Suppressor macrophage treated with lipopolysaccharide for 4 hours (primary cell): ENCODE measurements at regions not wholly inside any gene's neighbourhood (a gene's known extent, or its start where the extent isn't known, plus 50 kb on each side); places are given as distances from the start of the nearest gene placed in this dataset.
"Not testable (repeated sequence)": the region's sequence is repeated elsewhere in the genome, so short reads cannot be mapped to it uniquely, and the experiment has no call there.

Source experiments
- DNase-seq: peaks from one replicate; pipeline ENCODE4 v3.0.0-alpha.2; 2020

DNA sequence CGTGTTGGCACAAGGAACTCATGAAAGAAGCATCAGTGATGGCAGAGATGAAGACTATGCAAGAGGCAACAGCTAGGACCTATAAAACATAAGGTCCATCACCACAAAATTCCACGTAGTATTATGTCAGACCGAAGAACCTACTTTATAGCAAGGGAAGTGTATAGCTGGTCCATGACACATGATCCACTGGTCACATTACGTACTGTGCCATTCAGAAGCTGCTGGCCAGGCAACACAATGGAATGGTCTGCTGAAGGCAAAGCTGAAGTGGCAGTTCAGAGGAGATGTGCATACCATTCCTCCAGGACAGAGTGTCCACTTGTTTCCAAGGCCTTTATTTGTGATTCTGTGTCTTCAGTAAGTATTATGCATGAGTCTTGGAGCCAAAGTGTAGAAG, 215.5 kb upstream of the UGT8 start:
- DNase-seq, result no peak

DNA sequence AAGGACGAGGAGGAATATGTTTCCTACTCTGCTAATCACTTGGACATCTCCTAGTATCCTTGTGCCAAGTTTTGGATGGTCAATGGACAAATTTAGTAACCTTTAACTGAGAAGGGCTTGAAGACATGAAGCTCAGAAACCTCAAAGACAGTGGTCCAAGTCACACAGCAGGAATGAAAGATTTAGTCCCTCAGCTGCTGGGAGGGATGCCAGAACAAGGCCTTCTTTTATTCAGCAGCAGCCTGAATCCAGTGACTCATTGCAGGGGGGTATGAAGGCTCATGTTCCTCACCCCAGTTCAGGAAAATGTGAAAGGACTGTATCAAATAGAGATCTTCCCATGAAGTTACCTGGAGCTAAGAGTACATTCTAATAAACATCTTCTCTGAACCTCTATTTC, 214.9 kb upstream of the UGT8 start:
- DNase-seq, result no peak

DNA sequence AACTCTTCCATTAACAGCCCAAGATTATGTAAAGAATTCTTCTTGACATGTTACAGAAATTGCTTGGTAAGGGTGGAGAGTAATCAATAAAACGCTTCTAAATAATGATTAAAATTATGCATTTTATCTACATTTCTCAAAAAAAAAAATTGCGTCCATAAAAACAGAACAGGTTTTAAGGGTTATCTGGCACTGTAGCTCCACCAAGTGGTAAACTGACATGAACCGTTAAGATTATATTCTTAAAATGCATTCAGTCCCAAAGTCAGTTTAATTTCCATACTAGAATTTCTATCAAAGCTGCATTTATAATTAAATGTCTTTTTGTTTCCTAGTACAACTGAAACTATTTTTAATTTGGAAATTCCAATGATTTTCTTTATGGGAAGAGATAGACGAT, 214.0 kb upstream of the UGT8 start:
- DNase-seq, result peak; percentile 11

DNA sequence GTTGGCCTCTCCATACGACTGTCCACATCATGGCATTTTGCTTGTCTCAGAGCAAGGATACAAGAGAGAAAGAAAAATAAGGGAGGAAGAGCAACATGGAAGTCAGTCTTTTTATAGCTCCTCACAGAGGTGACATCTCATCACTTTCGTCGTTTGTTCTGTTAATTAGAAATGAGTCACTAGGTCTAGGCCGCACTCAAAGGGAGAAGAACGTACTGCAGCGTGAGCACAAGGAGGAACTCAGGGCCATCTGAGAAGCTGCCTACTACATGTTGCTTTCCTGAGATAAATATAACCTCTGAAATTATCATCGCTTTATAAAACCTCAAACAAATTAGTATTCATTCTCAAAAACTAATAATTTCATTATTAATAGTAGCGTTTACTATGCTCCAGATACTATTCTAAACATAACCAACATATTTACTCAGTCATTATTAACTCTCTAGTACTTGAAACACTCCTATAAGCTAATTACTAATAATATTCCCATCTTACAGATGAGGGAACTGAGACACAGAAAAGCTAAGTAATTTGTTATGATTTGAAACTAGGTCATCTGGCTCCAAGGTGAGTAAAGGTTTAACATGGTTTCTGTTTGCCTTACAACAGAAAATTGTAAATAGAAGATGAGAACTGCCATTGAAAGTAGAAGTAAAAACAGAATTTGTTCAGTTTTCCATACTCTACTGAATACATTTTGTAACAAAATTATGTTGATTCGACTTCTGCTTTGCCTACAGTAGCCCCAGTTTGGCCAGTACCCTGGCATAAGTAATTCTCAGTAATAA, 213.2 kb upstream of the UGT8 start:
- no peak for DNase-seq

DNA sequence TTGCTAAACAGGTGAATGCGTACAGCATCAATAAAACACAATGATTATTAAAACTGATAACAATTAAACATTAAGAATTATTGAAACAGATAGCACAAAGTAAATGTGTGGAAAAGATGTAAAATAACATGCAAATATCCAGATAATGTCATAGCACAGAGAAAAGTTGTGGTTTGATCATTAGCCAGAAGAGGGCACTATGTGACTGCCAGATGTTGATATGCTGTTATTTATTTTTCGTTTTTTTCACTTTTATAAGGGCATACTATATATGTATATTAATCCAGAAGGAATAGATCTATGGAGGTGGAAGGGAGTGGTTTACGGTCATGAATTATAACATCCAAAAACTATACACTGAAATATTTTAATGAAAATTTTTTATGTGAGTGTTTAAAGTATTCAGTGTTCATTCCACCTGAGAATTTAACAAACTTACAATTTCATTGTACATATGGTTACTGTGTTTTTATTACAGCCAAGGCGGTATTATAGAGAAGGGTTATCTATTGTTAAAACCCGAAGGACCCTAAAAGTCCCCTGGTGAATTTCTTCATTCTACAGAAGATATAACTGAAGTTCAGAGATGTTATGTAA, 211.9 kb upstream of the UGT8 start:
- DNase-seq, result peak; percentile 32

DNA sequence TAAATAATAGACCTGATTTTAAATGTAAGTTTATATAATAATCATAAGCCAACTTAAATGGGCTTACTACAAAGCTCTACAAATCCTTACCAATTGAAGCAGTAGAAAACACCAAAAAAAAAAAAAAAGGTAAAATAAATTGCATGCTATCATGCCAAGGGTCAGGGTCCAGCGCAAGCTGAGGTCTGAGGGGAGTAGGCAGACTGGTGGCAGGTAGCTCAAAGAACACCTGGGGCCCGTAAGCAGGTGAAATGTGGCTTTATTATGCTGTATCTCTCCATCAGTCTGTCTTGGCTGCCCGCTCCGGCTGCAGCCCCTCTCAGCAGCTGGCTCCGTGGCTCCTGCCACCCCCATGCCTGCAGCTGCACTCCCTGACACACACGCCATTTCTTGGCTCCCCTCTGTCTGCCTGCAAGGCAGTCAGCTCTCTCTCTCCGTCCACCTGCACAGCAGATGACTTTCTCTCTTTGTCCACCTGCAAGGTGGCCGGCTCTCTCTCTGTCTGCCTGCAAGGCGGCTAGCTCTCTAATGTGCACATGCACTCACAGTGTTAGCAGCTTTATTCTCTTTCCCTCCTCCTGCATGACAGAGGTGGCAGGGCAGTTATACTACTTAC, 209.4 kb upstream of the UGT8 start:
- DNase-seq, result no peak

DNA sequence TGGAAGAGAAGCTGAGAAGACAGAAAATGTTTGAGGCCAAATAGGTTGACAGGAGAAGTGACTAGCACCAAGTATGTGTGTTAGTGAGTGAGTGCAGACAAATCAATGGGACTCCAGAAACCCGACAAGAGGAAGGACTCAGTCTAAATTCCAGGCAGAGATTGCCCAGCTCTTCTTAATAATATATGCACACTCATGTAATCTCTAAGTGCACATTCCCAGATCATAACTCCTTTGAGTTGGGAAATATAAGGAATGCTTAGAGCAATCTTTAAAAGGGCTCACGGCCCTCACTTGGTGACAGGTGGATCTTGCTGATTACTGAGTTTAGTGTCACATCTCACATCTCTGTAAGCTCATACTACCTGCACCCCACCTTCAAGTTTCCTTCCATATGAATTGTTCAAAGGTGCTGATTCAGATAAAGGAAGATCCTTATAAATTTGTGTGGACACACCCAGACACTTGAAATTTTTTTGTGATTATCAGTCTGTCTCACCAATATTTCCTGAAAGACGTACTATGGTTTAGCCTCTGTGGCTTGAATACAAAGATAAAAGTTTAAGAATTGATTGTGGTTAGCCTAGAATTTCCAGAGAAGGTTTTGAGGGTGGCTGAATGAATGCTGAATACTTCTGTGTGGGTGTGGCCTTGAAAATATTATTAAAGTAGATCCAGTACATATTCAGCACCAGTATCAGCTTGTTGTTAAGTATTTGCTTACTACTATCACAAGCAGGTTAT, 205.1 kb upstream of the UGT8 start:
- no peak for DNase-seq

DNA sequence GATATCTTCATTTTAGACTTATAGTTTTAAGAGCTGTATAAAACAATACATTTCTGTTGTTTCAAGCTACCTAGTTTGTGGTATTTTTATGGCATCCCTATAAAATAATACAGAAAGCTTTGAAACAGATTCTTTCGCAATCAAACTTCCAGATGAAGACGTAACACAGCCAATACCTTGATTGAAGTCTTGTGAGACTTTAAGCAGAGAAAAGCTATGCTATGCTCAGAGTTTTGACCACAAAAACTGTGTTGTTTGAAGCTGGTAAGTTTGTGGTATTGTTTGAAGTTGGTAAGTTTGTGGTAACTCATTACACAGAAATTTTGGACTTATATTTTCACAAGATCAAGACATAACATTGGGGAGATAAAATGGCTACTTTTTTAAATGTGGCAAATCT, 201.8 kb upstream of the UGT8 start:
- no peak for DNase-seq

DNA sequence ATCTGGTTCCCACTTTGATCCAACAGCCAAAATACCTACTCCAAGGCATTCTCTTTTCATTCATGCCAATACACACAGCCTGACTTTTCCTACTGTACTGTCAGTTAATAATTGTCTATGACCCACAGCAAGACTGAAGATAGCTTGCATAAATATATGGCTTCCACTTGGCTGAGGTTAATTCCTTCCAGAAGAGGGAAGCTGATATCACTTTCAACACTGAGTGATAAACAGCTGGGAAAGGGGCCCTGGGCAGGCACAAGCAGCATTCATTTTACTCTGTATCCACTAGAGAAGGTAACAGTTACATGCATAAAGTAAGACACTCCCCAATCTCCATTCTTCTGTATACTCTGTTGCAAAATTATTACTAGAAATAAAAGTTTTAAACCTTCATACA, 200.2 kb upstream of the UGT8 start:
- no peak for DNase-seq

DNA sequence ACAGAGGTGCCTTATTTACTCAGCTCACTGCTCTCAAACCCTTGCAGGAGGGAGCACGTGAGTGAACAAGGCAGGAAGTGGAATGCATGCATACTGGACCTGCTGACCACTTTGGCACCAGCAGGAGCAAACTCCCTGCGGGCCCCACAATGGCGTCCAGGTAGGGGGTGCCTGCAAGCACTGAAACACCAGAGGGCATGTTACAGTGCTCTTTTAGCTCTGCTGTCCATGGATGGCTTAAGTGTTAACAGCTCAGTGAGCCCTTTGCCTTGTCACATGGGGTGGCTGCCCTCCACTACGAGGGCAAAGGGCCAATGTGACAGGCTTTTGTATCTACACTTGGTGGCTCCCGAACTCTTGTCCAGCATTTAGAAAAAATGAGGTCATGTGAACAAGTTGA, 199.5 kb upstream of the UGT8 start:
- no peak for DNase-seq

DNA sequence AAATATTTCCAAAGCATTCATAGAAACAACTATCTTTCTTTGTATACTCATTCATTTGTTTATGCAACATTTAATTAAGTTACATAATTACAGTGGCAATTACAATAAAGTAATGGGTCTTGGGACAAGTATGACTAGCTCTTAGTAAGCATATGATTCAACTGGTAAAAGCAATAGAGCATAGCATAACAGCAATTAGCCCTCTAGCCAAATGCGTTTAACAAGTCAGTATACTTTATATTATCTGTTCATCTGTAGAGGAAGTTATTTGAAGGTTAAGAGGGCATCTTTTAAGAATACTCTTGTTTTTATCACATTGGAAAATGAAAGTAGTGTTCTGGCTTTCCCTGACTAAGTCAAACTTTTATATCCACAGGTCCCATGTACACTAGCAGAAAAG, 198.1 kb upstream of the UGT8 start:
- DNase-seq, result no peak

DNA sequence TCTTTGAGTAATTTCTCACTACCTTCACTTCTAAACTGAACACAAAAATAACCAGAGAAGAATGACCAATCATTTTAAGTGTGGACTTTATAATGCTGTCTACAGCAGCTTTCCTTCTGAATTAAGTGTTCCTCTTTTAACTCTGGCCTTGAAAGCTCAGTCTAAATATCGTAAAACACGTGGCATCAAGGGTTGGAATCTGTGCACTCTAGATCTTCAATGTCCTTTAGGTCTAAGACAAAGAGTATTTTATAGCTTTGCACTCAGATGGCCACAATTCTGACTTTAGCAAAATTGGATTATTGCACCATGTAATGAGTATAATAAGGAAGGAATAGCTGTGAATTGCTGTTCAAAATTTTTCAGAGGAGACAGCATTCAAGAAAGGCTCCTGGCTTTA, 197.1 kb upstream of the UGT8 start:
- no peak for DNase-seq

DNA sequence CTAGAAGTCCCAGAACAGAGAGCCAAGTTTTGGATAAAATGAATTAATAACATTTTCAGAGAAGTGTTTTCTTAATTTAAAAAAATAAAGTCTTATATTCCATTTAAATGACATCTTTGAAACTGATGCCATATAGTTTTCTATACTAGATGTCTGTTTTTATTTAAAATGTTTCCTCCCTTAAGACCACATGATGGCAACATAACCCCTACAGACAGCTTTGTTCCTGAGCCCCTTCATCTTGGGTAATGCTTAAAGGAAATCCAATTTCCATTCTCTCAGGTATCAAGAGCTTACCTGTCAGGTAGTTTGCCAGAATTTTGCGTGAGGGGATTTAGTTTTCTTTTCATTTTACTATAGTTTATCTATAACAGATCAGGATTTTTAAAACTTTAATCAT, 181.4 kb upstream of the UGT8 start:
- no peak for DNase-seq

DNA sequence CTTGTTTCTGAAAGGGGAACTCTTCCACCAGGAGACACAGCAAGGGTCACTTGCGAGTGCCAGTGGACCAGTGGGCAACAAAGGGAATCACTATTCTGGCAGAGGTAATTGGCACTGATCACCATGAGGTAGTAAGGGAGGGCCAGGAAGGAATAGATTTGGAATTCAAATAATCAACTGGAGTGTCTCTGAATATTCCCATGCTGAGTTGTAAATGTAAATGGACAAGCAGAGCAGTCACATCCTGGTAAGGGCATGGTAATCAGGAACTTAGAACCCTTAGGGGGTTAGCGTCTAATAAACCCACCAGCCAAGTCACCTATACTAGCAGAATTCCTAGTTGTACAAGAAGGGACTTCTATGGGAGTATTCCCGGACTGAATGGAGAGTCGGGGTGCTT, 178.5 kb upstream of the UGT8 start:
- no peak for DNase-seq

DNA sequence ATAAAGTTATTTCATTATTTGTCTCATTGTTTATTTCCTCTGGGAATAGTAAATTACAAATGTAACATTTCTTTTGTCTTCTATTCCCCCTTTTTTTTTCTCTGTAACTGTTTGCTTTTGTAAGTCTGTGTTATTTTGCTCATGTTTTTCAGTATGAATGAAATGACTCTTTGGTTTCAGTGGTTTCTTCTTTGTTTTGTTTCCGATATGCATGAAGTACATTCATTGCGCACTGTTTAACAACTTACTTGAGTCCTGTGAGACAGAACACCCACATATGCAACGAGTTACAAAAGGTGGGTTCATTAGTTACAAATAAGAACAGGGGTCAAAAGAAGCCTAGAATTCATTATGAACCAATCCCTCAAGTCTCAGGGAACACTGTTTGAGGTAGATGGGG, 175.0 kb upstream of the UGT8 start:
- no peak for DNase-seq

DNA sequence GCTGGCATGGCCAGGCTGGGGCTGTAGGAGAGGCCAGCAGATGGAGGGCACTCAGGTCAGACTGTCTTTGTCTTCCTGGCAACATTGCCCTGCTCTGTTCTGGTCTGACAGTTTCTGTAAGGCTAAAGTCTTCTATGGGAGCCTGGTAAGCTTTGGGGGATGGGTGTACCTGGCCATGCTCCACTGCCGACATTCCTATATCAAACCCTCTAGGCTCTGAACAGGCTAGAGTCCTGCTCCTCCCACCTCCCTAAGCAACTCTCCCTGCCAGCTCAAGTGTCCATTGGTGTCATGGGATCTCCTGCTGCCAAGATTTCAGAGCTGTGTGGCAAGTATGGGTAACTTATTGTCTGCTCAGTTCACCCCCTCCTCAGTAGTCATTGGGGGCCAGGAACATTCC, 163.5 kb upstream of the UGT8 start:
- DNase-seq, result no peak

DNA sequence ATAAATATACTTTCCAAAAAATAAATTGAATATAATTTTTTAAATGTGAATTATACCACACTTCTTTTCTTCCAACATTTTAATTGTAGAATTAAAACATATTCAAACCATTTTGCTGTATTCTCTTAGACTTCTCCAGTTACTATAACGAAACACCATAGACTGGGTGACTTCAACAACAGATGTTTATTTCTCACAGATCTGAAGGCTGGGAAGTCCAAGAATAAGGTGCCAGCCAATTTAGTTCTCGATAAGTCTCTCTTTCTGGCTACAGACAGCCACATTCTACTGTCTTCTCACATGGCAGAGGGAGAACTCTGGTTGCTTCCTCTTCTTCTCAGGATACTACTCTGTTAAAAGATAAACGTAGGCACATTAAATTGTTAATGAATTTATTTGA, 155.8 kb upstream of the UGT8 start:
- DNase-seq, result no peak

DNA sequence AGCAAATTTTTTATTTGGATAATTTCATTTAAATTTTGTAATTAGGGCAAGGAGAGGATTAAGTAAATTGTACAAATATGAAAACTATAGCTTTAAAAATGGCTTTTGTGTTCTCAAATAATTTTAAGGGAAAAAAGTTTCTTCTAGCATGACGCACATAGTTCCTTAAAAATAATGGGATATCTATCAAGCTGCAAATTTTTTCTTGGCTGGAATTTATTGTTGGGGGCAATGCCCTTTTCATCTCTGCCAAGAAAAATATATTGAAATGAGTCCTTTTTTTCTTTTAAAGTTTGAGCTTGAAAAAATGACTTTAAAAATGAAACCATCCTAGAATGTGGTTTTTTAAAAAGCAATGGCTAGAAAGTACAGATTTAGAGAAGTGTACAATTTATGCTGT, 154.4 kb upstream of the UGT8 start:
- no peak for DNase-seq

DNA sequence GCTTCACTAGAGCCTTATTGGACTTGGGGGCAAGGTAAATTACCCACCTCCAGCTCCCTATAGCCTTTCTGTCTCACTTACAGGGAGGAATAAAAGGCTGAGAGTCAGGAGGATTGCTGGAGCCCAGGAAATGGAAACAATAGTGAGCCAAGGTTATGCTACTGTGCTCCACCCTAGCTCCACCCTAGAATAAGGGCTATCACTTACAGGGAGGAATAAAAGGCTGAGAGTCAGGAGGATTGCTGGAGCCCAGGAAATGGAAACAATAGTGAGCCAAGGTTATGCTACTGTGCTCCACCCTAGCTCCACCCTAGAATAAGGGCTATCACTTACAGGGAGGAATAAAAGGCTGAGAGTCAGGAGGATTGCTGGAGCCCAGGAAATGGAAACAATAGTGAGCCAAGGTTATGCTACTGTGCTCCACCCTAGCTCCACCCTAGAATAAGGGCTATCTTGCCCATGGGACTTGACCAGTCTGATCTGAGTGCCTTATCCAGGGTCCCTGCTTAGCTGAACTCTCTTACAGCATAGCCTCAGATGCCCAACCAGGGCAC, 150.6 kb upstream of the UGT8 start:
- DNase-seq, result not testable (repeated sequence)

DNA sequence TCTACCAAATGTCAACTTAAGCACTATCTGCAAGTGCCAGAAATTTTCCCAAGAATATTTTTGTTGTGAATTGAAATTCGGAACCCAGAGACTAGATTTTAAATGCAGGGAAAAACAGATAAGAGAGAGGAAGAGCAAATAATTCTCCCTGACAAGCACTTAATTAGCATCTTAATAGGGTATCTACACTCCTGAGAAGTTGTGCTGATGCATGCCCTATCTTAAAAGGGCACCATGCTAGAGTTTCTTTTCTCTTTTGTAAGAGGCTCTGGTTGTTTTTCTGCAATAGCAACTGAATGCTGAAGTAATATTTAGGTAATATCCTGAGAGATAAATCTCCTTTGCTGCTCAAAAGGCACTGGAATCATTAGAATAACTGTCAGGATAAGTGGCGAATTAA, 139.9 kb upstream of the UGT8 start:
- no peak for DNase-seq

DNA sequence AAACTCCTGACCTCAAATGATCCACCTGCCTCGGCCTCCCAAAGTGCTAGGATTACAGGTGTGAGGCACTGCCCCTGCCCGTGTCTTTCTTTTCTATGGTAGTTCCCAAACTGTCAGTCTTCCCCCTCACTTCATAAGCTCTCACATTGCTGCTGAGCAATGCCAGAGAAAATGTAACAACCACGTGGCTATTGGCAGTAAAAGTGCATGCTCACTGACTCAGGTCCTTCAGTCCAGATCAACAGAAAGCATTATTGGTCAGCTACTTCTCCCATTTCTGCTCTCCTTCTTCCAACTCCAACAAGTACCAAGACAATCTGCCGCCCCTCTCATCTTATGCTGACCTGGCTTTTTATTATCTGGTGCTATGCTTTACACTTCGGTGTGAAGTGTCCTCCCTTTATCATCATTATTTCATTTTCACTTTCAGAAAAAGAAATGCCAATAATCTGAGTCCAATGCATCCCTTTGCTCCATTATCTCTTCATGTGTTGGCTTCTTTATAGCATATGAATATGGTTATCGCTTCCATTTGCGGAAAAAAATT, 133.8 kb upstream of the UGT8 start:
- no peak for DNase-seq

DNA sequence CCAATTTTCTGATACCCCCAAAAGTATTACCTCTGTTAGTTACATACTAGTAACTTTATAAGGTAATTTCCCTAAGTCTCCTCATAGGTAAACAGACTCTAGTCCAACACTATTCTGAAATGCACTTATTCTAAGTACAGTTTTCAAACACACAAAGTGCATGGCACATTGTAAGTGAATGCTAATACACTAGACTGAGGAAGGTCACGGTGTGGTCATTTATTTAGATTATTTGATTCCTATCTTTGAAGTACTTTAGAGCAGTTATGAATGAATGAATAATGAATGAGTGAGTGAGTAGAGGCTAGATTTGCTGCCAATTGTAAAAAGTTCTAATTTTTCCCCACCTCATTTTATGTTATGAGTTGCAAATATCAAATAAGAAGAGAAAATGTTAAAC, 132.8 kb upstream of the UGT8 start:
- no peak for DNase-seq

DNA sequence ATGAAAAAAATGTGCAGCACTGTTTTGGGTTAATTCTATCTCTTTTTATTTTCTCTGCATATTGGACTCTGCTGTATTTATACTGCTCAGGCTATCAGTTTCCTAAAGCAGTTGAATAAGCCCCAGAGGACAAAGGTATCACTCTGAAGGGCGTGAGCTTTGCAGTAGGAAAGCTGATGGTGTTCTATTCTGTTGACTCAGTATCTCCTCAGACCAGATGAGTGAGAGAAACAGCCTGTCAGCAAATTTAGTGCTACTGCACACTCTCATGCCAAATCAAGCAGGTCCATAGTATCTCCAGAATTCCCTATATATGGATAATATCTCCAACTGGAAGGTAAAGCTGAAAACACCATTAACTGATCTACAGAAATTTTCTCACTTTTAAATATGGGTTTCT, 132.3 kb upstream of the UGT8 start:
- no peak for DNase-seq
